ENCODE measurements at regions not wholly inside any gene's neighbourhood (a gene's known extent, or its start where the extent isn't known, plus 50 kb on each side); places are given as distances from the start of the nearest gene placed in this dataset.

- TF ChIP-seq CTCF (IDR thresholded peaks at IDR 0.05), result no peak
- no peak for TF ChIP-seq POLR2A (IDR thresholded peaks at IDR 0.05)
Measured at GRCh38 chr1:182268669-182269068, 122.9 kb downstream of the GLUL start.

All from heart left ventricle (tissue), 13 donors.